Activated naive CD8-positive, alpha-beta T cell treated with anti-CD3 and anti-CD28 coated beads, Interleukin-2, amount 50 U/mL, for 16 hours (primary cell): ENCODE measurements at regions not wholly inside any gene's neighbourhood (a gene's known extent, or its start where the extent isn't known, plus 50 kb on each side); places are given as distances from the start of the nearest gene placed in this dataset.
"Not testable (repeated sequence)": the region's sequence is repeated elsewhere in the genome, so short reads cannot be mapped to it uniquely, and the experiment has no call there.

Experiments used
- DNase-seq: peaks from one replicate; pipeline ENCODE4 v3.0.0-alpha.2; 2020; ENCODE audit warnings: low read depth, low spot score

- DNase-seq: no peak
These were observed 1793.0 kb upstream of the ACO1 start for GRCh38 chr9:30591461-30591860.

- DNase-seq: no peak
These were observed 1786.8 kb upstream of the ACO1 start for GRCh38 chr9:30597608-30598007.

GRCh38 chr9:30605936-30606335 is 1778.5 kb upstream of the ACO1 start:
- no peak for DNase-seq

DNA sequence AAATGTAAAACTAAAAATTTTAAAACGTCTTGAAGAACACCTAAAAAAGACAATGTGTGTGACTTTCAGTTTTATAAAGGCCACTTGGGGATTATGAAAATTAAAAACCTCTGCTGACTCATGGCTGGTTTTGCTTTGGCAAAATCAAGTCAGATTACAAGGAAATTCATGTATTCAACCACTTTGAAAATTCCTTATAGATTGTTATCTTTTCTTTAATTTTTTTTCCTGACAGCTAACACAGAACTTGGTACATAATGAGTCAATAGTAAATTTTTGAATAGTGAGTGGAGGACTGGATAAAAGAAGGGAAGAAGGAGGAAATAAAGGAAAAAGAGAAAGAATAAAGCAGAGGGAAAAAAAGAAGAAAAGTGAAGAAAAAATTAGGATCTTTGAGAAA is 1774.7 kb upstream of the ACO1 start:
- DNase-seq: no peak

GRCh38 chr9:30616782-30617181 is 1767.7 kb upstream of the ACO1 start:
- not testable (repeated sequence) for DNase-seq

DNA sequence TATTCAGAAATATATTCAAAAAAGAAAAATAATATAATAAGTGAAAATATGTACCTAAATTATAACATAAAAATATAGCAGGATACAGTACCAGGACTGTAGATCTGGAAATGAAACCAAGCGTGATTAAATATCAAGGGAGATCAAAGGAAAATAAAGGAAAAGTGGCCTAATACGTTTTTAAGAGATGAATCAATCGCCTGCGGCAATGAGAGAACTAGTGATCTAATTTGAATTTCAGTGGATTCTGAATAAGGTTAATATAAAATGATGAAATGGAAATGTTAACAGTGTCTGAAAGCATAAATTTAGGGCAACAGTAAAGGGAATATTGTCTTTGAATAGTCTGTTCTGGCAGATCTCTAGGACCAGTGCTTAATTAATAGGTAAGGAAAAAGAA is 1761.9 kb upstream of the ACO1 start:
- no peak for DNase-seq

- no peak for DNase-seq
These were observed 1755.4 kb upstream of the ACO1 start for GRCh38 chr9:30628915-30629567.

DNA sequence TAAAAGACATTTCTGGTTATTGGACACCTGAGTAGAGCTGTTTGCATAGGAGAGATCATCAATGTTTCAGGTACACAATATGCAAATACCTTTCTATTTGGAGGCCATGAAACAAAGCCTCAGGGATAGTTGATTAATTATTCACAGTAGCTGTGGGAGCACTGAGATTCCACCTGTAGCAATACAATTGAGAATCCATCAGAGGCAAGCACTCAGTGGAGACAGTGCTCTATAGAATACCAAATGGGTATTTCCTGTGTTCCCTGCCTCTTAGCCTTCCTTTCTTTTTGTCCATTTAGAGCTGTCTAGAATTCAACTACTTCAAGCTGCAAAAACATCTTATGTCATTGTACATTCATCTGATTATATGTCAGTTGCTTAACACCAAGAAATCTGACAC is 1754.0 kb upstream of the ACO1 start:
- no peak for DNase-seq

DNA sequence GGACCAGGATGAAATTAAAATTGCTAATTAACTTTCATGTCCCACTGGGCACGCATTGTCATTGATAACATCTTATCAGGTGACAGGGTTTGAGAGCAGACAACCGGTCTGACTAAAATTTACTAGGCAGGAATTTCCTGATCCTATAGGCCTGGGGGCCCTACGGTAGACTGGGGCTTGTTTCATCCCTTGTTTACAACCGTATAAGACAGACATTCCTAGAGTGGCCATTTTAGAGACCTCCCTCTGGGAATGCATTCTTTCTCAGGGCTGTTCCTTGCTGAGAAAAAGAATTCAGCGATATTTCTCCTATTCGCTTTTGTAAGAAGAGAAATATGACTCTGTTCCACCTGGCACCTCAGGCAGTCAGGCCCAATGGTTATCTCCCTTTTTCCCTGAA is 1737.8 kb upstream of the ACO1 start:
- not testable (repeated sequence) for DNase-seq

- no peak for DNase-seq
These were observed 1722.5 kb upstream of the ACO1 start for GRCh38 chr9:30661925-30662324.

DNA sequence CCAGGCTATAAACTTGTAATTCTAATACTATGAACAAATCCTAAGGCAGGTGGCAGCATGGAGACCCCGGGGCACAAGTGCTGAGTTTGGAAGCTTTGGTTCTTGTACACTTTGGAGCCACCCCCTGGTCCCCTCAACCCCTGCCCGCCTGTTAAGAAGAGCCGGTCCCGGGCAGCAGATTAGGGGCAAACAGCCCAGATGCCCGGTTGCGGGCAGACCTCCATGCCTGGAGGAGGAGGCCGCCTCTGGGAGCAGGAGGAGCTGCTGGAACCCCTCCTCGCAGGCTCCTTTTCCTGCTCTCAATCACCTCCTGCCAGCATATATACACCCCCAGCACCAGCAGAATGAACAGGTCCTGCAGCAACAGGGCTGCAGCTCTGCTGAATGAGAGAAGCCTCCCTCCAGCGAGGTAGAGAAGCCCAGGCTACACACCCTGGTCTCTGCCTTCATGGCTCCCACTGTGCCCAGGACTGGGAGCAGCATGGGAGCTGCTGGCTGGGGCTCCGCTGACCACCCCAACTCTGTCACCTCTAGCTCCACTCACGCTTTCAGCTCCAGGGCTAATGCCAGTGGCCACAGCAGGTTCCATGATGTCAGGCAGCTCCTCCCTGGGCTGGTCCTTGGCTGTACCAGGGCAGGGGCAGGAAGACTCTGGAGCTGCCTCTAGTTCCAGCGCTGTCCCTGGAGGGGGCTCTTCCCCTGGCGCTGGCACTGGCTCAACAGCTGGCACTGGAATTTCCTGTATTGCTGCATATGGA is 1713.5 kb upstream of the ACO1 start:
- DNase-seq: no peak

GRCh38 chr9:30673132-30673531 is 1711.3 kb upstream of the ACO1 start:
- DNase-seq: no peak

GRCh38 chr9:30676651-30677050 is 1707.8 kb upstream of the ACO1 start:
- no peak for DNase-seq

DNA sequence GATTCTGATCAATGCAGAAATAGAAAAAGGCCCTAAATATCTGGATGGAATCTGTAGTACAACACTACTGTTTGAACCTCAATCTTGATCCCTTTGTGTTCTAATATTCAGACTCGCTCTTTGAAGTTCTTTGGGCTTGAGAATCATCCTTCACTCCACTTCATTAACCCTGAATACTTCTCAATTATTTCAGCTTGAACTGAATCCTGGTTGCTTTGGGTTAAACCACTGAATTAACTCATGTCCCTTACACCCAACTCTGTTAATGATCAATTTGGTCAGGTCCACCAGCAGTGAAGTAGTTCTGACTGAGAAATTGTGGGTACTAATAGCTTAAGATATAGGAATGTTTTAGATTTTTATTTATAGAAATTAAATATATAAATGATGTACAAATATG is 1707.2 kb upstream of the ACO1 start:
- DNase-seq: no peak

- DNase-seq: no peak
These were observed 1695.6 kb upstream of the ACO1 start for GRCh38 chr9:30688801-30689200.

DNA sequence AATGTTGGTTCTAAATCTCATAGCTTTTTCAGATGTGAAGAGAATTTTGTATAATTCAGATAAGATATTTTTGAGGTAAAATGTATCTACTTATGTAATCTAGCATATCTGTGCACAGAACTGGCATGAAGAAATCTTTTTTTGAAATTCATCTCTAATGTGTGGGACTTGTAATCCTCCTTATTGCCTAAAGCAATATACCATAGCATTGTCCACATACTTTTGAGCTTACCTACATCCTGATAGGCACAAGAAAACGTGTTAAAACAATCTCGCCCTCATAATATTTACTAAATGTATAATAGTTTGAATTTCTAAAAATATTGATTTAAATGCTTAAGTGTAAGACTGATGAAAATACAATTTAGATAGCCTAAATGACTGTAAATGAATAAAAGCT is 1686.5 kb upstream of the ACO1 start:
- no peak for DNase-seq

- no peak for DNase-seq
These were observed 1672.9 kb upstream of the ACO1 start for GRCh38 chr9:30711591-30711990.

DNA sequence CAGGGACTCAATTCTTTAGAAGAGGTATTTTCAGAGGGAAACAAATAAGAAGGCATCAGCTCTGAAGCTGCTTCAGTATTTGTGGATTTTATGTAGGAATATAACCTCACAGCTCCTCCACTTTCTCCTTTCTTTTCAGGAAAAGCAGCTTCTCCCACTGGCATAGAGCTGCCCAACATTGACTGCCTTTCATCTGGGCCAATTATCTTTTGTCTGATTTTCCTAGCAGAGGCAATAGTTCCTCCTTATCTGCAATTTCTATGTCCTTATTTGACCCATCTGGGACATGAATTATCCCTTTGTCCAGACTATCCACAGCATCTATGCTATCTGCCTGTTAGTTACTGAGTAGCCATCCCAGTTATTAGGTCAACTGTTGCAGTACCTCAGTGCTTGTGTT is 1671.2 kb upstream of the ACO1 start:
- no peak for DNase-seq

DNA sequence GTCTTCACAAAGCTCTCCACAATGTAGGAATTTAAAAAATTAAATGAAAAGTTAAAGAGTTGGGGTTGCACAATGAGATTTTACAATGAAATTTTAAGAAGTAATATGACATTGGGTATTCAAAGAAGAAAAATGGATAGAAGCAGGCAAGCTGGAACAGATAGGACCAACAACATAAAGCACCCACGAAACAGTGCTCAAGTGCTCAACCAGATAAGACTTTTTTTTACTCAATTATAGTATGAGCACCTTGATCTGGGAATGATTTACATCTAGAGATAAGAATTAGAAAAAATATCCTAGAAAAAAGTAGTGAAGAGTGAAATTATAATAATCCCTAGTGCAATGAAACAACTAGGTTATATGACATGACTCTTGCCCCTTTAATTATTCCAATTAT is 1670.1 kb upstream of the ACO1 start:
- DNase-seq: no peak

DNA sequence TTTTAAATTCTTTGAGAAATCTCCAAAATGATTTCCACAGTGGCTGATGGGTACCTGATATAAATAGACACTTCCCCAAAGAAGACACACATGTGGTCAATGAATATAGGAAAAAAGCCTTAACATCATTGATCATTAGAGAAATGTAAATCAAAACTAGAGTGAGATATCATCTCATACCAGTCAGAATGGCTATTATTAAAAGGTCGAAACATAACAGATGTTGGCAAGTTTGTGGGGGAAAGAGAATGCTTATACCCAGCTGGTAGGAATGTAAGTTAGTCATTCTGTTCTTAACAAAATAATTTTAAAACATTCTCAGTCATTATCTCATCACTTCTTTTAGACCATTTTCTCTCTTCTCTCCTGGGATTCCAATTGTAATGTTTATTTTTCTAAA is 1666.0 kb upstream of the ACO1 start:
- no peak for DNase-seq

DNA sequence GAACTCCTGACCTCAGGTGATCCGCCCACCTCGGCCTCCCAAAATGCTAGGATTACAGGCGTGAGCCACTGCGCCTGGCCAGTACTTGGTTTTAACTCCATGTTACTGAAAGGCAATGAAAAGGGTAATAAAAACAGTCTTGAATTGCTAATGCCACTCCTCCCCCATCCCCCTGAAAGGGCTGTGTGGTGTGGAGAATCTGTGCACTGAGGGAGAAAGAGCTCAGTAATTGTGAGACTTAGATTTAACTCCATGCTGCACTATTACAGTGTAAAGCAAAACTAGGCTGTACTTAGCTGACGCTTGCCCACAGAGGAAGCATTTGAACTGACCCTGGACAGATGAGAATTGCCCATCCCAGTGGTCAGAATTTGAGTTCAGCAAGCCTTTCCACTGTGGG is 1662.4 kb upstream of the ACO1 start:
- DNase-seq: no peak

DNA sequence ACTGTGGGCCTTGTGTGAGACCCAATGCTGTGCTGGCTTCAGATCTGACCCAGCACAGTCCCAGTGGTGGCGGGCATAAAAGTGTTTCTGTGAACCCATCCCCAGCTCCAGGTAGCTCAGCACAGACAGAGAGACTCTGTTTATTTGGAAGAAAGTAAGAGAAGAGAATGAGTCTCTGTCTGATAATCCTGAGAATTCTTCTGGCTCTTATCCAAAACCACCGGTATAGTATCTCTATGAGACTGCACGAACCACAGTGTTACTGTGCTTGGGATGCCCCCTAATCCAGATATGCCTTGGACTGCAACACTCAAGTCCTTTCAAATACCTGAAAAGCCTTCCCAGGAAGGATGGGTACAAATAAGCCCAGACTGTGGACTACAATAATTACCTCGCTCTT is 1660.8 kb upstream of the ACO1 start:
- DNase-seq: no peak

DNA sequence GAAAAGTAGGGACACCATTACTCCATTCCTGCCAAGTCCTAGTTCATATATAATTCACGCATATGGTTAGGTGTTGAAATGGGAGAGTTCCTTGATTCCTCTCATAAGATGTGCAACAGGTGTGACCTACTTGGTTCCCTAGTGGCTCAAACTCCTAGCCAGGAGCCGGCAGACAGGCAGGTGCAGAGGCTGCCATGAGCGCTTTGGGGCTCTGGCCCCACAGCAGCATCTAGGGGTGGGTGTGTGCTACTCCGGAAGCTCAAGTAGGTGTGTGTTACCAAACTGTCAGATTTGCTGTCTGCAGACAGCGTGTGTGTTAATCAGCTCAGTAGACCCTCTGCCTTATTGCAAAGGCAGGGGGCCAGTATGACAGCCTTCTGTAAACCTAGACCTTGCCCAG is 1652.4 kb upstream of the ACO1 start:
- DNase-seq: no peak

DNA sequence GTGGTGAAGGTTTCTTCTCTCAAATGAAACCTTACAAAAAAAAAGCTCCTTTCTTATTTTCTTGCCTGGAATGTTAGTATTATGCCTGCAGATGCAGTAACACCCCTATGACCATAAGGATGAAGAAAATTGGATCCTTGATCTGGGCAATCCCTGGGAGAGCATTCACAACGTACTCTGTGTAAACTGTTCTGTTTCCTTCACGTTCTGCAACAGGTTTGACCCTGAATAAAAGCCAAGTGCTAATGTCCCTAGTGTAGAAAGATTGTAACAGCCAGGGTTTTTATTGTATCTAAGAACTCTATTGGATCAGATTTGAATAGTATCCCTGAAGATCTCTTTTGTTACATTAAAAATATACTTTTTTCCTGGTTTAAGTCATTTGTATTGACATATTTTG is 1639.6 kb upstream of the ACO1 start:
- DNase-seq: no peak
